ENCODE measurements at regions not wholly inside any gene's neighbourhood (a gene's known extent, or its start where the extent isn't known, plus 50 kb on each side); places are given as distances from the start of the nearest gene placed in this dataset.

GRCh38 chr11:101661559-101661958, 77.8 kb upstream of the TRPC6 start:
- POLR2A ChIA-PET: no interaction called here
- TF ChIP-seq RBM15 (IDR thresholded peaks at IDR 0.05; ENCODE audit: insufficient read depth, low read length): no peak
- no peak for TF ChIP-seq POLR2B (IDR thresholded peaks at IDR 0.05; ENCODE audit: low read depth, partially characterized antibody)
- TF ChIP-seq SRSF9 (IDR thresholded peaks at IDR 0.05; ENCODE audit: borderline replicate concordance, low read depth, low read length): no peak
- no peak for TF ChIP-seq HMGN3 (IDR thresholded peaks at IDR 0.05; ENCODE audit: borderline replicate concordance, extremely low read depth, insufficient read length, low read depth, low read length)
- TF ChIP-seq TRIM28 (IDR thresholded peaks at IDR 0.05): no peak
- no peak for TF ChIP-seq CTCF (IDR thresholded peaks at IDR 0.05 in 2 of 3, conservative IDR thresholded peaks at IDR 0.05 in 1 of 3; ENCODE audit: insufficient read depth in 2 of 3, low read depth in 1 of 3, low read length in 3 of 3)
- no peak for TF ChIP-seq NFRKB (IDR thresholded peaks at IDR 0.05; ENCODE audit: low read depth)

More at GRCh38 chr11:101661559-101661958, 77.8 kb upstream of the TRPC6 start:
- H3K4me1 ChIP-seq (replicated peaks in 1 of 2; ENCODE audit: control insufficient read depth in 2 of 2, insufficient read depth in 2 of 2, low read length in 2 of 2): no peaks in the 10 kb centered on the region
- CTCF ChIA-PET (ENCODE audit: low intra/inter-chr PET ratio): no interaction called here
- no peaks in the 10 kb centered on the region for H4K20me1 ChIP-seq (replicated peaks; ENCODE audit: control insufficient read depth, insufficient read depth, low read length)
- in situ Hi-C loops (cut with MboI) (no loop called here), intact Hi-C loops (cut with micrococcal nuclease) (no loop called here)
- DNase-seq (ENCODE audit: extremely low read depth in 1 of 4, low spot score in 3 of 4) (no peak), ATAC-seq (no peak), FAIRE-seq (no peak)
- H3K79me2 ChIP-seq (ENCODE audit: control insufficient read depth, insufficient read depth, low read length): no peaks in the 10 kb centered on the region
- 7% methylated on average over 1 of the region's 1 CpG for whole genome bisulfite sequencing (ENCODE audit: insufficient coverage, low coverage, missing lambda C conversion rate)
- BruUV-seq (replicated peaks): no TSS peak
- H3K4me2 ChIP-seq (ENCODE audit: insufficient read depth, low read length): no peak overlapping the region
- H3K9me1 ChIP-seq (ENCODE audit: control insufficient read depth, insufficient read depth, low read length): no peaks in the 10 kb centered on the region
- H3K27ac ChIP-seq (ENCODE audit: extremely low read depth, low read depth, low read length): no peak overlapping the region
- no peaks in the 10 kb centered on the region for H3K36me3 ChIP-seq (ENCODE audit: control insufficient read depth, insufficient read depth, low read length)
- H3K27me3 ChIP-seq (ENCODE audit: control insufficient read depth in 2 of 2, insufficient read depth in 2 of 2, low read length in 2 of 2): no peaks in the 10 kb centered on the region
- no peak overlapping the region for H3K9ac ChIP-seq (ENCODE audit: insufficient read depth in 1 of 2, low read depth in 2 of 2, low read length in 2 of 2)
- no peak overlapping the region for H2AFZ ChIP-seq (ENCODE audit: low read depth, low read length)
- no peak overlapping the region for H3K4me3 ChIP-seq
- H3K9me3 ChIP-seq (replicated peaks; ENCODE audit: control insufficient read depth, insufficient read depth, low read depth, low read length): no peaks in the 10 kb centered on the region

Measured in K562 (cell line).